GM12878 (cell line): ENCODE measurements at regions not wholly inside any gene's neighbourhood (a gene's known extent, or its start where the extent isn't known, plus 50 kb on each side); places are given as distances from the start of the nearest gene placed in this dataset.

ENCODE experiments used
- ASH2L ChIP-seq: fragments of 300-600, 200-600 bp; sonication (generic); IDR thresholded peaks from 2 replicates; pipeline ENCODE4 v1.6.1; 2017; ENCODE audit warnings: low read depth, mild to moderate bottlenecking, borderline replicate concordance
- BHLHE40 ChIP-seq, 2 experiments: fragments of 450-650 bp in 1 of 2; IDR thresholded peaks; 2 replicates each; pipeline ENCODE4 v1.6.1; 2011 to 2017; ENCODE audit warnings: low read depth in 2 of 2, borderline replicate concordance in 1 of 2, improper control_type of control experiment in 1 of 2, low read length in 1 of 2, mild to moderate bottlenecking in 1 of 2
- CEBPB ChIP-seq, 2 experiments: fragments of 150-350 bp in 1 of 2; IDR thresholded peaks; 2 replicates each; pipeline ENCODE4 v1.6.1; 2012 to 2014; ENCODE audit warnings: low read depth in 2 of 2, low read length in 2 of 2, borderline replicate concordance in 1 of 2, inconsistent platforms in 1 of 2
- CEBPZ ChIP-seq: fragments of 150-350 bp; IDR thresholded peaks from 2 replicates; pipeline ENCODE4 v1.6.1; 2016; ENCODE audit warnings: low read depth, low read length
- CREB1 ChIP-seq: IDR thresholded peaks from 2 replicates; pipeline ENCODE4 v1.6.1; 2012; ENCODE audit warnings: low read depth, mild to moderate bottlenecking, inconsistent platforms
- CTCF ChIP-seq, 3 experiments: IDR thresholded peaks in 2 of 3; conservative IDR thresholded peaks in 1 of 3; 2 replicates each; pipeline ENCODE4 v1.5.1; 2011; ENCODE audit warnings: low read depth in 3 of 3, low read length in 3 of 3, mild to moderate bottlenecking in 3 of 3, control low read depth in 2 of 3, moderate library complexity in 2 of 3, inconsistent platforms in 1 of 3, mixed read lengths in 1 of 3; ENCODE audit not compliant: control insufficient read depth in 2 of 3, insufficient read depth in 1 of 3; ENCODE audit errors: extremely low read depth in 1 of 3
- EZH2 ChIP-seq: IDR thresholded peaks from 2 replicates; pipeline ENCODE4 v1.6.1; 2012; ENCODE audit warnings: low read depth, mild to moderate bottlenecking, control low read depth, inconsistent platforms, low read length, borderline replicate concordance; ENCODE audit not compliant: control insufficient read depth
- FOXM1 ChIP-seq: IDR thresholded peaks from 2 replicates; pipeline ENCODE4 v1.6.1; 2012; ENCODE audit warnings: low read depth, mild to moderate bottlenecking, inconsistent platforms, low read length, moderate library complexity
- HDAC2 ChIP-seq: fragments of 200-600 bp; sonication (generic); IDR thresholded peaks from 2 replicates; pipeline ENCODE4 v1.6.1; 2017
- KLF5 ChIP-seq: fragments of 450-650 bp; IDR thresholded peaks from 2 replicates; pipeline ENCODE4 v1.6.1; 2014; ENCODE audit warnings: mild to moderate bottlenecking; ENCODE audit not compliant: partially characterized antibody
- MAX ChIP-seq: IDR thresholded peaks from 2 replicates; pipeline ENCODE4 v1.6.1; 2012; ENCODE audit warnings: low read depth, low read length, improper control_type of control experiment
- NBN ChIP-seq: fragments of 450-650 bp; IDR thresholded peaks from 2 replicates; pipeline ENCODE4 v1.6.1; 2016
- NFIC ChIP-seq: IDR thresholded peaks from 2 replicates; pipeline ENCODE4 v1.6.1; 2012; ENCODE audit warnings: low read depth, mild to moderate bottlenecking, inconsistent platforms, low read length, moderate library complexity
- NFYA ChIP-seq: IDR thresholded peaks from 2 replicates; pipeline ENCODE4 v1.6.1; 2011; ENCODE audit warnings: low read depth, mild to moderate bottlenecking, low read length, improper control_type of control experiment, borderline replicate concordance
- PAX8 ChIP-seq: fragments of 450-650 bp; IDR thresholded peaks from 2 replicates; pipeline ENCODE4 v1.6.1; 2017; ENCODE audit warnings: mild to moderate bottlenecking, moderate library complexity
- RCOR1 ChIP-seq: conservative IDR thresholded peaks from 2 replicates; pipeline ENCODE4 v1.6.1; 2012; ENCODE audit warnings: low read depth, low read length, improper control_type of control experiment
- RUNX3 ChIP-seq: IDR thresholded peaks from 2 replicates; pipeline ENCODE4 v1.6.1; 2012; ENCODE audit warnings: low read length, inconsistent platforms
- SMC3 ChIP-seq: IDR thresholded peaks from 2 replicates; pipeline ENCODE4 v1.6.1; 2011; ENCODE audit warnings: low read length, improper control_type of control experiment, borderline replicate concordance
- SPI1 ChIP-seq: IDR thresholded peaks from 2 replicates; pipeline ENCODE4 v1.6.1; 2011; ENCODE audit warnings: low read depth, mild to moderate bottlenecking, low read length, moderate library complexity, borderline replicate concordance; ENCODE audit not compliant: insufficient read depth
- SREBF1 ChIP-seq: IDR thresholded peaks from 2 replicates; pipeline ENCODE4 v1.6.1; 2012; ENCODE audit warnings: mild to moderate bottlenecking, low read length
- SREBF2 ChIP-seq: IDR thresholded peaks from 2 replicates; pipeline ENCODE4 v1.6.1; 2012; ENCODE audit warnings: mild to moderate bottlenecking, low read length
- ZBTB33 ChIP-seq: fragments of 450-650 bp; IDR thresholded peaks from 2 replicates; pipeline ENCODE4 v1.6.1; 2017; ENCODE audit warnings: mild to moderate bottlenecking
- ZNF217 ChIP-seq: fragments of 450-650 bp; IDR thresholded peaks from 2 replicates; pipeline ENCODE4 v1.6.1; 2017; ENCODE audit warnings: antibody characterized with exemption, mild to moderate bottlenecking

- TF ChIP-seq RUNX3 (no peak), ASH2L (no peak), FOXM1 (no peak; the same call in 1 of the 2 replicates), HDAC2 (no peak), SREBF1 (no peak), KLF5 (peak; percentile 65), SMC3 (0 out of 2 replicates have a peak, but pooled peaks have one; percentile 32), NBN (no peak), NFIC (no peak), PAX8 (no peak), BHLHE40 (IDR thresholded peaks at IDR 0.05; ENCODE audit: borderline replicate concordance in 1 of 2, low read depth in 2 of 2, low read length in 1 of 2) (peak; percentile 27 to 46; a peak in 3 of 4 replicates), ZBTB33 (no peak), SREBF2 (no peak), CEBPB (IDR thresholded peaks at IDR 0.05; ENCODE audit: borderline replicate concordance in 1 of 2, low read depth in 2 of 2, low read length in 2 of 2) (no peak), CEBPZ (no peak), MAX (peak; percentile 58), SPI1 (0 out of 2 replicates have a peak, but pooled peaks have one; percentile 4), NFYA (no peak), CREB1 (peak; percentile 90), CTCF (IDR thresholded peaks at IDR 0.05 in 2 of 3, conservative IDR thresholded peaks at IDR 0.05 in 1 of 3; ENCODE audit: control insufficient read depth in 2 of 3, extremely low read depth in 1 of 3, insufficient read depth in 1 of 3, low read depth in 3 of 3, low read length in 3 of 3) (no peak), ZNF217 (no peak), RCOR1 (no peak), EZH2 (no peak)
Measured at GRCh38 chr14:50001151-50001998, 108.5 kb downstream of the ARF6 start (continued).
